ENCODE measurements at regions not wholly inside any gene's neighbourhood (a gene's known extent, or its start where the extent isn't known, plus 50 kb on each side); places are given as distances from the start of the nearest gene placed in this dataset.

DNA sequence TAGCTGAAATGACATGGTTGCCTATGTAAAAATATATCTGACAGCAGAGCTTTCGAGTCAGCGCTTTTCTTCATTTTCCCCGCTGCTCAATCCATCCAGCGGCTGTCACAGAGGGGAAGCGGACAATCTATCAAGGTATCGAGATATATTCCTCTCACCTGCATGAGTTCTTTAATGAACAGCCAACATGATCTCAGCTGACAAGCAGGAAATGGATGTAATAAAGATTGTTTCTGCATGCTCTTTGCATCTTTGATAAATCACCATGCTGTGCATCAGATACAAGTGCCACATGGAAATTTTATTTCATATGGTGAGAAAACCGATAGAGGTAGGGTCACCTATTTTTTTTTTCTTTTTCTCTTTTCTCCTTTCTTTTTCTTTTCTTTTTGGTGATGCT lies 602.3 kb upstream of the MMS22L start:
- H3K27me3 Mint-ChIP-seq (ENCODE audit: unreplicated experiment), result no peaks in the 10 kb centered on the region
- H3K27ac Mint-ChIP-seq (ENCODE audit: unreplicated experiment), result no peak overlapping the region
- no peak overlapping the region for H3K4me3 Mint-ChIP-seq (ENCODE audit: unreplicated experiment)
- no peaks in the 10 kb centered on the region for H3K9me3 Mint-ChIP-seq (ENCODE audit: unreplicated experiment)
- no peaks in the 10 kb centered on the region for H3K36me3 Mint-ChIP-seq (ENCODE audit: unreplicated experiment)
- H3K4me1 Mint-ChIP-seq (ENCODE audit: low read depth, unreplicated experiment), result peaks cover 4% of the 10 kb centered on the region
- TF ChIP-seq, protein P1, sequence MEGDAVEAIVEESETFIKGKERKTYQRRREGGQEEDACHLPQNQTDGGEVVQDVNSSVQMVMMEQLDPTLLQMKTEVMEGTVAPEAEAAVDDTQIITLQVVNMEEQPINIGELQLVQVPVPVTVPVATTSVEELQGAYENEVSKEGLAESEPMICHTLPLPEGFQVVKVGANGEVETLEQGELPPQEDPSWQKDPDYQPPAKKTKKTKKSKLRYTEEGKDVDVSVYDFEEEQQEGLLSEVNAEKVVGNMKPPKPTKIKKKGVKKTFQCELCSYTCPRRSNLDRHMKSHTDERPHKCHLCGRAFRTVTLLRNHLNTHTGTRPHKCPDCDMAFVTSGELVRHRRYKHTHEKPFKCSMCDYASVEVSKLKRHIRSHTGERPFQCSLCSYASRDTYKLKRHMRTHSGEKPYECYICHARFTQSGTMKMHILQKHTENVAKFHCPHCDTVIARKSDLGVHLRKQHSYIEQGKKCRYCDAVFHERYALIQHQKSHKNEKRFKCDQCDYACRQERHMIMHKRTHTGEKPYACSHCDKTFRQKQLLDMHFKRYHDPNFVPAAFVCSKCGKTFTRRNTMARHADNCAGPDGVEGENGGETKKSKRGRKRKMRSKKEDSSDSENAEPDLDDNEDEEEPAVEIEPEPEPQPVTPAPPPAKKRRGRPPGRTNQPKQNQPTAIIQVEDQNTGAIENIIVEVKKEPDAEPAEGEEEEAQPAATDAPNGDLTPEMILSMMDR (IDR thresholded peaks at IDR 0.05; ENCODE audit: partially characterized antibody, unreplicated experiment), result no peak
- no peak for DNase-seq

DNA sequence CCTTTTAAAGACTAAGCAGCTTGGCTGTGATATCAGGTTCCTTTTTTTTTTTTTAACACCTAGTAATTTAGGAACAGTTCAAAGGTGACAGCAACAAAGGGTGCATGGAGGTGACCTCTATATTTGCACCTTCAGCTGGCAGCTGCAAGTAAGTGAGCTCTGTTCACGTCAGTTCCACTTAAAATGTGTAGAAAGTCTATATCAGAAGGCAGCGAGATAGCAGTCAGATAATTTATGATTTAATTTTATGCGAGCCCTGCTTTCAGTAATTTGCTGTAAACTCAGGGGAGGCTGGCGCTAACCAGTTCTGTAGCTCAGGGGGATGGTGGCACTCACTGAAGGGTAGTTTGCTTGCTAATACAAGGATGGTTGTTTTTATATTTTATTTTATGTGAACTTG lies 602.8 kb upstream of the MMS22L start:
- Mint-ChIP-seq H3K9me3 (ENCODE audit: unreplicated experiment) (no peaks in the 10 kb centered on the region), H3K27ac (ENCODE audit: unreplicated experiment) (no peak overlapping the region), H3K27me3 (ENCODE audit: unreplicated experiment) (no peaks in the 10 kb centered on the region), H3K36me3 (ENCODE audit: unreplicated experiment) (no peaks in the 10 kb centered on the region), H3K4me3 (ENCODE audit: unreplicated experiment) (no peak overlapping the region), H3K4me1 (ENCODE audit: low read depth, unreplicated experiment) (peaks cover 4% of the 10 kb centered on the region)
- DNase-seq, result no peak
- TF ChIP-seq, protein P1 (IDR thresholded peaks at IDR 0.05; ENCODE audit: partially characterized antibody, unreplicated experiment), result no peak

DNA sequence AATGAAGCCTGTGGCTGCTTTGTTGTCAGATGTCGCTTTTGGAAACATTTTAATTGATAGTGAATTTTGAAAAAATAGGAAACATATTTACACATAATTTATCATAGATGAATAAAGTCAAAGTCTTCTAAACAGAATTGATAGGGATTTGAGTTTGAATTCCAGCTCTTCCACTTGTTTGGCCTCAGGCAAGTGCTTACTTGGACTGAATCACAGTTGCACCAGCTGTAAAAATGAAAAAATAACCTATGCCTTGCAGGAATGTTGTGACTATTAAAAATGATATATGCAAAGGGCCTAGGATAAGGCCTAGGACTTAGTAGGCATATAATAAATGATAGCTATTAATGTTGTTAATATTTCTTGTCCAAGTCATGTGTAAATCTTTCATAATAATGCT lies 618.5 kb upstream of the MMS22L start:
- peaks cover 3% of the 10 kb centered on the region for H3K27me3 Mint-ChIP-seq (ENCODE audit: unreplicated experiment)
- H3K36me3 Mint-ChIP-seq (ENCODE audit: unreplicated experiment), result no peaks in the 10 kb centered on the region
- TF ChIP-seq, protein P1 (IDR thresholded peaks at IDR 0.05; ENCODE audit: partially characterized antibody, unreplicated experiment), result no peak
- H3K4me1 Mint-ChIP-seq (ENCODE audit: low read depth, unreplicated experiment), result no peaks in the 10 kb centered on the region
- DNase-seq, result no peak
- no peak overlapping the region for H3K27ac Mint-ChIP-seq (ENCODE audit: unreplicated experiment)
- no peak overlapping the region for H3K4me3 Mint-ChIP-seq (ENCODE audit: unreplicated experiment)
- peaks cover 3% of the 10 kb centered on the region for H3K9me3 Mint-ChIP-seq (ENCODE audit: unreplicated experiment)

DNA sequence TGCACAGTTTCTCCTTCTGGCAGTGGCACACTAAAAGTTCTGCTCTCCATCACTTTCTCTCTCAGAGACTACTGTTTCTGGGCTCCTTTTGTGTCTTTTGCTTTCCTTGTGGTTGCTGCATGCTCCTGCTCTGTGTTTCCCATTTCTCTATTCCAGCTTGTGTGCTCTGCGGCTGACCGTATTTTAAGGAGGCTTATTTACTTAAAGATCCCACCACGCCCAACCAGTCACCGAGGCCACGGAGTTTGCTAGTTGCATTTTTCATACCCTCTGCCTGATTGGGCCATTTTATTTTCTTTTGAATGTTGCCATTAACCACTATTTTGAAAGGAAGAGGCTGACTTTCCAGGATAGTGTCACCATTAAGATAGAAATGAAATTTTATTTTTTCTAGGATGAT lies 626.4 kb upstream of the MMS22L start:
- Mint-ChIP-seq H3K36me3 (ENCODE audit: unreplicated experiment) (no peaks in the 10 kb centered on the region), H3K9me3 (ENCODE audit: unreplicated experiment) (peaks cover 5% of the 10 kb centered on the region), H3K4me1 (ENCODE audit: low read depth, unreplicated experiment) (peaks cover 2% of the 10 kb centered on the region), H3K27ac (ENCODE audit: unreplicated experiment) (no peak overlapping the region), H3K4me3 (ENCODE audit: unreplicated experiment) (no peak overlapping the region), H3K27me3 (ENCODE audit: unreplicated experiment) (peaks cover 4% of the 10 kb centered on the region)
- no peak for DNase-seq
- TF ChIP-seq, protein P1 (IDR thresholded peaks at IDR 0.05; ENCODE audit: partially characterized antibody, unreplicated experiment), result no peak

DNA sequence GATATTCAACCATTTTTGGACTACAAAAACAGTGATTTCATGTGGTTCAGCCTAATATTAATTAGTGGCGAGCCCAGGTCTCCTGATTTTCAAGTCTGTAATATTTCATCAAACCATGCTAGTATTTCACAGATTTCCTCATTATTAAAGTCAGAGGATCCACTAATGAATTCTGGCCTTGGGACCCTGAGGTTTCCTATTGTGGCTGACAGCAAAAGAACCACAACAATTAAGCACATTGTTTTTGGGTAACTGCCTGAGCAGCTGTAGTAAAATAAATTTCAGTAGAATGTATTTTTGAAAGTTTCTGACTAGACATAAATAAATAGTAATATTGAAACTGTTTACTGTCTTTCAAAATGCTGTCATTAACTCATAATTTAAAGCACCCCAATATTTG lies 630.7 kb upstream of the MMS22L start:
- no peak for DNase-seq
- Mint-ChIP-seq H3K4me3 (ENCODE audit: unreplicated experiment) (no peak overlapping the region), H3K4me1 (ENCODE audit: low read depth, unreplicated experiment) (peaks cover 19% of the 10 kb centered on the region), H3K27ac (ENCODE audit: unreplicated experiment) (no peak overlapping the region), H3K27me3 (ENCODE audit: unreplicated experiment) (no peaks in the 10 kb centered on the region), H3K9me3 (ENCODE audit: unreplicated experiment) (no peaks in the 10 kb centered on the region), H3K36me3 (ENCODE audit: unreplicated experiment) (no peaks in the 10 kb centered on the region)
- TF ChIP-seq, protein P1 (IDR thresholded peaks at IDR 0.05; ENCODE audit: partially characterized antibody, unreplicated experiment), result no peak

Measured in glutamatergic neuron (in vitro differentiated cells).